GM04503 (cell line): ENCODE measurements at regions not wholly inside any gene's neighbourhood (a gene's known extent, or its start where the extent isn't known, plus 50 kb on each side); places are given as distances from the start of the nearest gene placed in this dataset.

Experiments used
- DNase-seq: peaks from one replicate; pipeline ENCODE4 v3.0.0-alpha.2; 2012; ENCODE audit warnings: low read depth

GRCh38 chr2:121159291-121160071, 125.5 kb downstream of the TFCP2L1 start:
- DNase-seq: no peak

GRCh38 chr2:121160366-121160765, 124.6 kb downstream of the TFCP2L1 start:
- no peak for DNase-seq

- no peak for DNase-seq
Observed at GRCh38 chr2:121161272-121161671, 123.7 kb downstream of the TFCP2L1 start.

DNA sequence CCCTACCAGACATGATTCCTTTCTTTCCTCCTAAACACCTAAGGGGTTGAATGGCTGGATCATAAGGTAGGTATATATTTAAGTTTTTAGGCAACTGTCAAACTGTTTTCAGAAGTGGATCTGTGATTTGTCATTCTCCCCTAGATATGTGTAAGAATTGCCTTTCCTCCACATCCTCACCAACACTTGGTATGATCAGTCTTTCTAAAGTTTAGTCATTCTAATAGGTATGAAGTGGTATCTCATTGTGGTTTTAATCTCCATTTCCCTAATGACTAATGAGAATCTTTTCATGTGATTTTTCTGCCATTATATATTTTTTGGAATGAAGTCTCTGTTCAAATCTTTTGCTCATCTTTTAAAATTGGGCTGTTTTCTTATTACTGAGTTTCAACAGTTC, 122.1 kb downstream of the TFCP2L1 start:
- no peak for DNase-seq

DNA sequence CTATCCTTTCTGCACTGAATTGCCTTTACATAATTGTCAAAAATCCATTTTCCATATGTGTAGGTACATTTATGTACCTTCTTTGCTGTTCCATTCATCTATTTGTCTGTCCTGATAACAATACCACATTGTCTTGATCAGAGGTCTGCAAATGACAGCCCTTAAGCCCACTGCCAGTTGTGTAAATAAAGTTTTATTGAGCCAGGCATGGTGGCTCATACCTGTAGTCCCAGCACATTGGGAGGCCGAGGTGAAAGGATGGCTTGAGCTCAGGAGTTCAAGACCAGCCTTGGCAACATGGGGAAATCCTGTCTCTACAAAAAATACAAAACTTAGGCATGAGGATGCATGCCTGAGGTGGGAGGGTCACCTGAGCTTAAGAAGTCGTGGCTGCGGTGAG, 121.0 kb downstream of the TFCP2L1 start:
- DNase-seq: no peak

DNA sequence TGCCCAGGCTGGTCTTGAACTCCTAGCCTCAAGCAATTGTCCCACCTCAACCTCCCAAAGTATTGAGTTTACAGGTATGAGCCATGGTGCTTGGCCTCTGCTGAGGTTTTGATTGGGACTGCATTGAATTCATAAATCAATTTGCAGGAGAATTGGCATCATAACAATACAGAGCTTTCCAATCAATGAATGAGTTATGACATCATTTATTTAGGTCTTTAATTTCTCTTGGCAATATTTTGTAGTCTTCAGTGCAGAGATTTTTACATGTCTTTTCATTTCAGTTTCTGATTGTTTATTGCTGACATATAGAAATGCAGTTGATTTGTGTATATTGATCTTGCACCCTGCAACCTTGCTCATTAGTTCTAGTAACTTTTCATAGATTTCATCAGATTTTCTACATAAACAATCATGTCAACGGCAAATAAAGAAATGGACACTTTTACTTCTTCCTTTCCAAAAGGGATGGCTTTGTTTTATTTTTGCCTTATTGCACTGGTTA, 119.9 kb downstream of the TFCP2L1 start:
- no peak for DNase-seq
